ENCODE measurements at regions not wholly inside any gene's neighbourhood (a gene's known extent, or its start where the extent isn't known, plus 50 kb on each side); places are given as distances from the start of the nearest gene placed in this dataset.
"Not testable (repeated sequence)": the region's sequence is repeated elsewhere in the genome, so short reads cannot be mapped to it uniquely, and the experiment has no call there.

DNA sequence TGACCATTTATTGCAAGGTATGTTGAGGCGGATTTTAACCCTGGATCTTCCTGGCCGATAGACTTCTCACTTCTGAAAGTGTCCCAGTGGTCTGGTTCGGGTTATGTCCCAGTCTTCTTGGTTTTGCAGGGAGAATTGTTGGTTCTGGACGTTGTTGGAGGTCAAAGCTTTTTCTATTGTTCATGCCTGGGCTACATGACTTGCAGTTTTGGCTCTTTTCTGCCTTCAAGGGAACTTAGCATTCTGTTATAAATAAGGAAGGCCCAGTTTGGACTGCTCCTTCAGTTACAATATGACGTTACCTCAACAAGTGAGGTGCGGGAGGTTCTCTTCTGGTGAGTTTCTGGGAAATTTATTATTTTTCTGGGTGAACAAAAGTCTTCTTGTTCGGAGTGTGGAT, 614.3 kb downstream of the DIPK2A start:
- no peak for FAIRE-seq
- no peak for TF ChIP-seq POLR2A (IDR thresholded peaks at IDR 0.05; ENCODE audit: low read depth, low read length)
- no peak for DNase-seq (ENCODE audit: insufficient read length, low spot score)

DNA sequence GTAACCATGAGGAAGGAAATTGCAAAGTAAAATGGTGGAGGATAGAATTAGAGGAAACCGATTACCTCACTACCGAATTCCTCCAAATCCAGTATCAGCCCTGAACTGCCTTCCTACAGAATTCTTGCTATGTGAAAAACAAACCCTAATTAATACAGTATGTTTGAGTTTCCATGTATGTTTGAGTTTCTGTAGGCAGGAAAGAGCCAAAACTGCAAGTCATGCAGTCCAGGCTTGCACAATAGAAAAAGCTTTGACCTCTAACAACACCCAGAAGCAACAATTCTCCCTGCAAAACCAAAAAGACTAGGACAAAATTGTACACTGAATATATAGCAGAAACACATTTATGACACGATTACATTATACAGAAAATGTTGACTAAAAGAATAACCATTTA, 614.8 kb downstream of the DIPK2A start:
- DNase-seq (ENCODE audit: insufficient read length, low spot score) (no peak), FAIRE-seq (no peak)
- no peak for TF ChIP-seq POLR2A (IDR thresholded peaks at IDR 0.05; ENCODE audit: low read depth, low read length)

DNA sequence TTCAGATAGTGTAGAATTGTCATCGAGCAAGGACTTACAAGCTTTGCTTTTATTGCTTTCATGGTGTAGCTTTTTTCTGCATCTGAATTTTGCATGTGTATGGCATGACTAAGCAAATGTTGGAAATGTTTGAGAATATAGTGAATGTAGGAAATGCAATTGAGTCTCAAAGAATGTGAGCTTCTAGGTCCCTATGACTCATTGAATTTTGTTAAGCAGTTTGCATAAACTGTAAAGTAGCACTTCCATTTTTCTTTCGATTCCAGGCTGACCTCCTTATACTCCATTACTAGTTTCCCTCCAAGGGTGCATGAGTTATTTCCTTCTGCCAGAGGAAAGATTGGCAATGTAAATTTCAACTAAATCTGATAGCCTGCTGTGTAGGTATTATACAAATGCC, 619.2 kb downstream of the DIPK2A start:
- DNase-seq (ENCODE audit: insufficient read length, low spot score) (peak; percentile 3), FAIRE-seq (peak; percentile 96)
- TF ChIP-seq POLR2A (IDR thresholded peaks at IDR 0.05; ENCODE audit: low read depth, low read length) = no peak

DNA sequence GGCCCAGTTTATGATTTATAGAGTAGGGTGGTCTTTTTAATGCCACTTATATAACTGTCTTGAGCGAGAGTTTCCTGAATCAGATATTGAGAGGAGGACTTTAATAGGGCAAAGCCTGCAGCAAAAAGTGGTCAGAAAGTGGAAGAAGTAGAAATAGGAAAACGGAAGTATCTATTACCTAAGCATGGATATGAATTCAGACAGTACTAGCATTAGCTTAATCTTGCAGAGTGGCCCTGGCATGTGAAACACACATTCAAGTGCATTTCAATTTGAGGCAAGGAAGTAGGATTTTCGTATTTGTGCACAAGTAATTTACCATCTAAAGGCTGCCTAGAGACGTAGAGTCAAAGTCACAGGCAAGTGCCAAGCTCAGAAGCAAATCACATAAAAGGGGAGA, 622.3 kb downstream of the DIPK2A start:
- FAIRE-seq (no peak), DNase-seq (ENCODE audit: insufficient read length, low spot score) (no peak)
- no peak for TF ChIP-seq POLR2A (IDR thresholded peaks at IDR 0.05; ENCODE audit: low read depth, low read length)

DNA sequence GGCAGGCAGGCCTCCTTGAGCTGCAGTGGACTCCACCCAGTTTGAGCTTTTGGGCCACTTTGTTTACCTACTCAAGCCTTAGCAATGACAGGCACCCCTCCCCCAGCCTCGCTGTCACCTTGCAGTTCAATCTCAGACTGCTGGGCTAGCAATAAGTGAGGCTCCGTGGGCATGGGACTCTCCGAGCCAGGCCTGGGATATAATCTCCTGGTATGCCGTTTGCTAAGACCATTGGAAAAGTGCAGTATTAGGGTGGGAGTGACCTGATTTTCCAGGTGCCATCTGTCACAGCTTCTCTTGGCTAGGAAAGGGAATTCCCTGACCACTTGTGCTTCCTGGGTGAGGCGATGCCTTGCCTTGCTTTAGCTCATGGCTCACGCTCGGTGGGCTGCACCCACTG, 648.6 kb downstream of the DIPK2A start:
- FAIRE-seq; DNase-seq (ENCODE audit: insufficient read length, low spot score): not testable (repeated sequence)

DNA sequence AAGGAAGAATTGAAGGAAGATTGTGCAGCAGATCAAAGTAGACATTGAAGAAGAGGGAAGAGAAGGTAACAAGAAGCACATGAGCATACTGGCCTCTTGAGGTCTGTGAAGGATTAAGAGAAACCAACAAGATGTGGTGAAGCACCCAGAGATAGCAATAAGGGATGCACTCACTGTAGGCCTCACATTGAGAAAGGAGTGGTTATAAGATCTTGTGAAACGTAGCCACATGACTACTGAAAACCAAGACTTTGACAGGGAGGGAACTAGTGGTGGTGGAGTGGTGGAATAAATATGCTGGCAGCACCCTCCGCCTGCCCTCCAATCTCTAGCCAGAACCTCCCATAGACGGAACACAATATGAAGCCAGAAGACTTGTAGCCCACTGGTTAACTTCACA, 651.2 kb downstream of the DIPK2A start:
- no peak for TF ChIP-seq POLR2A (IDR thresholded peaks at IDR 0.05; ENCODE audit: low read depth, low read length)
- no peak for FAIRE-seq

DNA sequence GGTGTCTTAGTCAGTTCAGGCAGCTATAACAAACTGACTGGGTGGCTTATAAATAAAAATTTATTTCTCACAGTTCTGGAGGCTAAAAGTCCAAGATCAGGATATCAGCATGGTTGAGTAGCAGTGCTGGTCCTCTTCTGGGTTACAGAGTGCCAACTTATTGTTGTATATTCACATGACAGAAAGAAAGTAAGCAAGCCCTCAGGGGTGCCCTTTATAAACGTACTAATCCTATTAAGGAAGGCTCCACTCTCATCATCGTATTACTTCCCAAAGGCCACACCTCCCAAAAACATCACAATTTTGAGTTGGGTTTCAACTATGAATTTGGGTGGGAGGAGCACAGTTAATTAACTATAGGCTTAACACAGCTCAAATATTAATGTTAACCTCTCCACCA, 653.0 kb downstream of the DIPK2A start:
- FAIRE-seq = no peak
- TF ChIP-seq POLR2A (IDR thresholded peaks at IDR 0.05; ENCODE audit: low read depth, low read length) = no peak

More for the DNA sequence above, 651.2 kb downstream of the DIPK2A start:
- DNase-seq (ENCODE audit: insufficient read length, low spot score) = no peak

DNA sequence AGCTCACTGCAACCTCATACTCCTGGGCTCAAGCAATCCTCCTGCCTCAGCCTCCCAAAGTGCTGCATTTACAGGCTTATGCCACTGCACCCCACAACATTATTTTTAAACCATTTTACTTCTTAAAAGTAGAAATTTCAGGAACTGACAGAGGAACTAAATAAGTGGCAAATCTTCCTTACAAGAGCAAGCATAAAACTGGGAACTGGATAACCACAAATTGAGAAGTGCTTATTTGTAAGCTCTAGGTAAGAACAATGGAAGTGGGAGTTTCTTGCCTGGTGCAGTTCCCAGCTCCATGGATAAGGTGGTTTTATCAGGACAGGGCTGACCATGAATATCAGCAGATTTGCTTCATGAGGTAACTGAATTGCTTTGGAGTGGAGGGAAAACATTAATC, 655.2 kb downstream of the DIPK2A start:
- TF ChIP-seq POLR2A (IDR thresholded peaks at IDR 0.05; ENCODE audit: low read depth, low read length) = no peak
- FAIRE-seq (no peak), DNase-seq (ENCODE audit: insufficient read length, low spot score) (no peak)

More for the DNA sequence above, 653.0 kb downstream of the DIPK2A start:
- DNase-seq (ENCODE audit: insufficient read length, low spot score) = no peak

DNA sequence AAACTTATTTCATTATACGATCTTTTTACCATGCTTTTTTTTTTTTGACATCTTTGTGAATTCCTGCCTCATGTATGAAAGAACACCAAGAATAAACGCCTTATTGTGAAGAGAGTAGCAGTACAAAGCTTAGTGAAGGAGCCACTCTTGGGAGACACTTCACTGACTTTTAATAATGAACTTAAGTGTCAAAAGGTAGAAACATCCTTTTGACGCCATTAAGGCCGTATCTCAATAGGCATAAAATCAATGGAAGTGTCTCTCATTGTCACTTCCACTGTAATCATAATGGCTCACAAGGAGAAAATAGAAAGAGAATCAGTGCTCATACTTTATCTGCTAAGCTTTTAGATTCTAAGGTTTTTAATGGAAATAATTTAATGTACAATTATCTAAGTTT, 657.8 kb downstream of the DIPK2A start:
- DNase-seq (ENCODE audit: insufficient read length, low spot score) = no peak
- FAIRE-seq = no peak
- TF ChIP-seq POLR2A (IDR thresholded peaks at IDR 0.05; ENCODE audit: low read depth, low read length) = no peak

DNA sequence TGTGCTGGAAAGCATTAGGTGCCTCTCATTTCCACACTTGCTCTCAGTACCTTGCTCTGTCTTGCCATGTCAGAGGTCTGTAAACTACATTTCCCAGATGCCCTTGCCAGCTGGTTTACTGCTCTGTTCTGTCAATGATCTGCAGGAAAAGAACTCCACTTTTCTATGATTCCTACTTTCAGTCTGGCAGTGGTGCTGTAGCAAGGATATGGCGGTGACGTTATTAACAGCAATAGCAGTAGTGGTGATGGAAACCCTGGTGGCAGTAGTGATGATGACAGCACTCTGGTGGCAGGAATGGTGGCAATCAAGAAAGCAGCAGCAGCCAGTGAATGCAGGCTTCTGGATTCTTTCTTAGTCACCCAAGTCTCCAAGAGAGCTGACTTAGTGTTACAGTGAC, 665.2 kb downstream of the DIPK2A start:
- FAIRE-seq = no peak
- TF ChIP-seq POLR2A (IDR thresholded peaks at IDR 0.05; ENCODE audit: low read depth, low read length) = no peak
- no peak for DNase-seq (ENCODE audit: insufficient read length, low spot score)

DNA sequence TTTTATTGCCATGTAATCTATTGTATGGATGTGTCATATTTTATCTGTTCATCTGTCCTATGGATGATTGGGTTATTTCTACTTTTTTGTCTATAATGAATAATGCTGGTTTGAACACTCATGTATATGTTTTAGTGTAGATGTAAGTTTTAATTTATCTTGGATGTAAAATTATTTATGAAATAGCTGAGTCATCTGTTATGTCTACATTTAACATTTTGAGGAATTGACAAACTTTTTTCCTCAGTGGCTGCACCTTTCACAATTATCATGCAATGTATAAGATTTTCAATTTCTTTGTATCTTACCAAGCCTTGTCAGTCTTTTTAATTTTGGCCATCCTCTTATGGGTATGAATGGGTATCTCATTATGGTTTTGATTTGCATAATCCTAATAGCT, 666.4 kb downstream of the DIPK2A start:
- no peak for FAIRE-seq
- no peak for TF ChIP-seq POLR2A (IDR thresholded peaks at IDR 0.05; ENCODE audit: low read depth, low read length)

DNA sequence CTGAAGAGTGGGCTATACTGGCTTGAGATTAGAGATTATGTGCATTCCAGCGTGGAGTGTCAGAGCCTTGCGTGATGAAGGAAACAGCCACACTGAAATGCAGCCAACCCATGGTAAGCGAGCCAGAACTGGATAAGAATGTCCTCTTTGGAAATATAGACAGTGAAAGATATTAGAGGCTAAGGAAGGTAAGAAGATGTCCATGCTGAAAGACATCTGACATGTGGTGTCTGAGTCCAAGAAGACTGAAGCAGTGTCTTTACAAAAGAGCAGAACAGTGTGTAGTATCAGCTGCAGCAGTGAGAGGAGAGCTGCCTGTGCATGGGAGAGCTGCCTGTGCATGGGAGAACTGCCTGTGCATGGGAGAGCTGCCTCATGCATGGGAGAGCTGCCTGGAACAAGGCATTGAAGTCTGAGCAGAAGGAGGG, 672.2 kb downstream of the DIPK2A start:
- TF ChIP-seq POLR2A (IDR thresholded peaks at IDR 0.05; ENCODE audit: low read depth, low read length) = no peak
- FAIRE-seq (no peak), DNase-seq (ENCODE audit: insufficient read length, low spot score) (no peak)

More for the DNA sequence above, 666.4 kb downstream of the DIPK2A start:
- DNase-seq (ENCODE audit: insufficient read length, low spot score) = no peak

DNA sequence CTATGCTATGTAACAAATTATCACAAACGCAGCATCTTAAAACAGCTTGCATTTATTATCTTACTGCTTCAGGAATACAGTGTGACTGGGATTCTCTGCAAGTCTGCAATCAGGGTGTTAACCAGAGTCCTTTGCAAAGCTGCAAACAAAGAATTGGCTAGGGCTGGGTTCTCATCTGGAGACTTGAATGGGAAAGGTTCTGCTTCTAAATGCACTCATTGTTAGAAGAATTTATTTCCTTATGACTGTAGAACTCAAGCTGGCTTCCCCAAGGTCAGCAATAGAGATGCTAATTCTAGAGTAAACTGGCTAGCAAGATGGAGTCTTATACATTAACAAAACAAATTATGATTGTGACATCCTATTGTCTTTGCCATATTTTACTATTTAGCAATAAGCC, 673.7 kb downstream of the DIPK2A start:
- no peak for FAIRE-seq
- DNase-seq (ENCODE audit: insufficient read length, low spot score) = no peak
- TF ChIP-seq POLR2A (IDR thresholded peaks at IDR 0.05; ENCODE audit: low read depth, low read length) = no peak

DNA sequence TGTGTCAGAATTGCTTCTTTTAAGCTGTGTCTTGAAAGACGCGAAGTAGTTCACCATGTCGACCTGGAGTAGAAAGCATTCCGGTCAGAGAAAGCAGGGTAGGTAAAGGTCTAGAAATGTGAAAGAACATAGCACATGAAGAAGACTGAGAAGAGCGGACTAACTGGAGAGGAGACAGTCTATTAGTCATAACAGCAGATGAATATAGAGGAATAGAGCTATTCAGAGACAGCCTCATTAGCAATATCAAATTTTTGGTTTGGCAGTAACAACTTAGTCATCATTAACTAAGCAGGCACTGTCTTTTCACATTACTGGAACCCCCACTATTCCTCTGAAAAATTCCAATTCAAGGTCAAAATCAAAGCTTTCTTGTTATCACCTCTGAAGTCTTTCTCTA, 678.8 kb downstream of the DIPK2A start:
- no peak for TF ChIP-seq POLR2A (IDR thresholded peaks at IDR 0.05; ENCODE audit: low read depth, low read length)
- no peak for FAIRE-seq

DNA sequence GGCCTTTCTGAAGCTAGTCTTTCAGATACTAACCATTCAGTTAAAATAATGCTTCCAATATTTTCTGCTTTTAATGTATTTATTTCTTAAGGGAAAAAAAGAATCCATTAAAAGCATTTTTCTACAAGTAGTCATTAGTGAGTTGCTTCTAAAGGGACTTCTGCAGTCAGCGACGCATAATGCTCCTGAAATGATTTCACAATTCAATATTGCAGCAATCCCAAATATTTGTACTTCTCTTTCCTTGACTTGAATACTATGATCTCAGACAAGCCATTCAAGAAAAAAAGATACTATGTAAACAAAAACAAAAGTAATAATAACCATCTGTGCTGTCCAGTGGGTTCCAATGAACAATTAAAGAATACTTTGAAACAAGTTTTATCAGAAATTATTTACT, 681.0 kb downstream of the DIPK2A start:
- DNase-seq (ENCODE audit: insufficient read length, low spot score) = no peak
- no peak for FAIRE-seq
- TF ChIP-seq POLR2A (IDR thresholded peaks at IDR 0.05; ENCODE audit: low read depth, low read length) = no peak

More for the DNA sequence above, 678.8 kb downstream of the DIPK2A start:
- DNase-seq (ENCODE audit: insufficient read length, low spot score) = no peak

DNA sequence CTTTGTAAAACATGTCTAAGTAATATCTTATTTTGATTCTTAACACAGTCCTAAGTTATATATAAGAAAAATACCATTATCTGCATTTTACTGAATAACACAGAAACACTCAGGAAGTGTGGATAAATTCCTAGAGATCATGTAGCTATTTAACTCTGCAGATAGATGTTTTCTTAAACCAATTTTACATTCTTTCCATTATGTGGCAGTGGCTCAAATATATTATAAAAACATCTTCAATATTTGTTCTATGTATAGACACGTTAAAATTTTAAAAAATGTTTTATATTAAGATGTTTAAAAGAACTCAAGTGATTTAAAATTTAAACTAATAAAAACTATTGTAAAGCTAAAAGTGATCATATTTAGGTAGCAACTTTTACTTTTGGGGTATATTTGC, 683.8 kb downstream of the DIPK2A start:
- TF ChIP-seq POLR2A (IDR thresholded peaks at IDR 0.05; ENCODE audit: low read depth, low read length) = no peak
- FAIRE-seq (no peak), DNase-seq (ENCODE audit: insufficient read length, low spot score) (no peak)

Measured in H54 (cell line).